ENCODE measurements at regions not wholly inside any gene's neighbourhood (a gene's known extent, or its start where the extent isn't known, plus 50 kb on each side); places are given as distances from the start of the nearest gene placed in this dataset.

DNA sequence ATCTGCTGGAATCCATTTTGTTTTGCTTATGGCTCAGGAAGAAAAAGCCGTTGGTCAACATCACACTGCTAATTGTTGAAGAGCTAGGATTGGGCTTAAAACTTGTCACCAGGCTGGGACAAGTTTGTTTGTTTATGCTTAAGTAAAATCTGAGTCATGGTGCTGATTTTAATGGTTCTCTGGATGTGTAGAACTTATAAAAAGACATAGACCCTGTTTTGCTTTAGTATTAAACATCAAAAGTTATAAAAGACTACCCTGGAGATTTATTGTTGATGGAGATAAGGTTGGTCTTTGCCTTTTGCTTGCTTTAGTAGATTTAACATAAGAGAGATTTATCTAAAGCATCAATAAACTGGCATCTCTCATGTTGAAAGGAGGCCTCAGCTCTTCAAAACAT, 348.2 kb upstream of the GOLIM4 start:
- H3K9me3 Mint-ChIP-seq = no peaks in the 10 kb centered on the region

More for the DNA sequence above, 348.2 kb upstream of the GOLIM4 start:
- DNase-seq (ENCODE audit: low spot score) = no peak
- Histone ChIP-seq H3F3A (replicated peaks; ENCODE audit: low read depth) (no peaks in the 10 kb centered on the region), H3K36me3 (ENCODE audit: insufficient read depth) (no peaks in the 10 kb centered on the region), H3K4me1 (ENCODE audit: insufficient read depth) (peaks cover 7% of the 10 kb centered on the region; the same call in 1 of the 2 replicates), H3K27me3 (ENCODE audit: insufficient read depth) (no peaks in the 10 kb centered on the region), H3K9me2 (ENCODE audit: insufficient read depth) (no peaks in the 10 kb centered on the region), H3K4me3 (no peak overlapping the region), H3K79me2 (replicated peaks; ENCODE audit: insufficient read depth) (no peaks in the 10 kb centered on the region), H3K4me2 (no peak overlapping the region), H3K27ac (ENCODE audit: low read depth) (no peak overlapping the region), H4K20me1 (replicated peaks; ENCODE audit: insufficient read depth) (no peaks in the 10 kb centered on the region), H2AFZ (no peak overlapping the region)
- H3K4me3 Mint-ChIP-seq = no peak overlapping the region
- no peaks in the 10 kb centered on the region for H3K4me1 Mint-ChIP-seq
- no peaks in the 10 kb centered on the region for H3K36me3 Mint-ChIP-seq (ENCODE audit: low read depth)
- H3K27ac Mint-ChIP-seq = no peak overlapping the region
- no peak for ATAC-seq
- TF ChIP-seq POLR2AphosphoS5 (IDR thresholded peaks at IDR 0.05; ENCODE audit: low read depth) (no peak), EZH2 (IDR thresholded peaks at IDR 0.05; ENCODE audit: low read depth, unreplicated experiment) (no peak), ZNF331 (CRISPR knock-in tag; IDR thresholded peaks at IDR 0.05; ENCODE audit: low read depth) (no peak), ETS1 (IDR thresholded peaks at IDR 0.05) (no peak), CREB1 (CRISPR knock-in tag; IDR thresholded peaks at IDR 0.05; ENCODE audit: low read depth) (no peak), NANOG (IDR thresholded peaks at IDR 0.05; ENCODE audit: borderline replicate concordance) (no peak), ZNF114 (CRISPR knock-in tag; IDR thresholded peaks at IDR 0.05) (no peak), JUNB (IDR thresholded peaks at IDR 0.05; ENCODE audit: unreplicated experiment) (no peak), STAT1 (IDR thresholded peaks at IDR 0.05; ENCODE audit: unreplicated experiment) (no peak)
- TF ChIP-seq, protein P1, sequence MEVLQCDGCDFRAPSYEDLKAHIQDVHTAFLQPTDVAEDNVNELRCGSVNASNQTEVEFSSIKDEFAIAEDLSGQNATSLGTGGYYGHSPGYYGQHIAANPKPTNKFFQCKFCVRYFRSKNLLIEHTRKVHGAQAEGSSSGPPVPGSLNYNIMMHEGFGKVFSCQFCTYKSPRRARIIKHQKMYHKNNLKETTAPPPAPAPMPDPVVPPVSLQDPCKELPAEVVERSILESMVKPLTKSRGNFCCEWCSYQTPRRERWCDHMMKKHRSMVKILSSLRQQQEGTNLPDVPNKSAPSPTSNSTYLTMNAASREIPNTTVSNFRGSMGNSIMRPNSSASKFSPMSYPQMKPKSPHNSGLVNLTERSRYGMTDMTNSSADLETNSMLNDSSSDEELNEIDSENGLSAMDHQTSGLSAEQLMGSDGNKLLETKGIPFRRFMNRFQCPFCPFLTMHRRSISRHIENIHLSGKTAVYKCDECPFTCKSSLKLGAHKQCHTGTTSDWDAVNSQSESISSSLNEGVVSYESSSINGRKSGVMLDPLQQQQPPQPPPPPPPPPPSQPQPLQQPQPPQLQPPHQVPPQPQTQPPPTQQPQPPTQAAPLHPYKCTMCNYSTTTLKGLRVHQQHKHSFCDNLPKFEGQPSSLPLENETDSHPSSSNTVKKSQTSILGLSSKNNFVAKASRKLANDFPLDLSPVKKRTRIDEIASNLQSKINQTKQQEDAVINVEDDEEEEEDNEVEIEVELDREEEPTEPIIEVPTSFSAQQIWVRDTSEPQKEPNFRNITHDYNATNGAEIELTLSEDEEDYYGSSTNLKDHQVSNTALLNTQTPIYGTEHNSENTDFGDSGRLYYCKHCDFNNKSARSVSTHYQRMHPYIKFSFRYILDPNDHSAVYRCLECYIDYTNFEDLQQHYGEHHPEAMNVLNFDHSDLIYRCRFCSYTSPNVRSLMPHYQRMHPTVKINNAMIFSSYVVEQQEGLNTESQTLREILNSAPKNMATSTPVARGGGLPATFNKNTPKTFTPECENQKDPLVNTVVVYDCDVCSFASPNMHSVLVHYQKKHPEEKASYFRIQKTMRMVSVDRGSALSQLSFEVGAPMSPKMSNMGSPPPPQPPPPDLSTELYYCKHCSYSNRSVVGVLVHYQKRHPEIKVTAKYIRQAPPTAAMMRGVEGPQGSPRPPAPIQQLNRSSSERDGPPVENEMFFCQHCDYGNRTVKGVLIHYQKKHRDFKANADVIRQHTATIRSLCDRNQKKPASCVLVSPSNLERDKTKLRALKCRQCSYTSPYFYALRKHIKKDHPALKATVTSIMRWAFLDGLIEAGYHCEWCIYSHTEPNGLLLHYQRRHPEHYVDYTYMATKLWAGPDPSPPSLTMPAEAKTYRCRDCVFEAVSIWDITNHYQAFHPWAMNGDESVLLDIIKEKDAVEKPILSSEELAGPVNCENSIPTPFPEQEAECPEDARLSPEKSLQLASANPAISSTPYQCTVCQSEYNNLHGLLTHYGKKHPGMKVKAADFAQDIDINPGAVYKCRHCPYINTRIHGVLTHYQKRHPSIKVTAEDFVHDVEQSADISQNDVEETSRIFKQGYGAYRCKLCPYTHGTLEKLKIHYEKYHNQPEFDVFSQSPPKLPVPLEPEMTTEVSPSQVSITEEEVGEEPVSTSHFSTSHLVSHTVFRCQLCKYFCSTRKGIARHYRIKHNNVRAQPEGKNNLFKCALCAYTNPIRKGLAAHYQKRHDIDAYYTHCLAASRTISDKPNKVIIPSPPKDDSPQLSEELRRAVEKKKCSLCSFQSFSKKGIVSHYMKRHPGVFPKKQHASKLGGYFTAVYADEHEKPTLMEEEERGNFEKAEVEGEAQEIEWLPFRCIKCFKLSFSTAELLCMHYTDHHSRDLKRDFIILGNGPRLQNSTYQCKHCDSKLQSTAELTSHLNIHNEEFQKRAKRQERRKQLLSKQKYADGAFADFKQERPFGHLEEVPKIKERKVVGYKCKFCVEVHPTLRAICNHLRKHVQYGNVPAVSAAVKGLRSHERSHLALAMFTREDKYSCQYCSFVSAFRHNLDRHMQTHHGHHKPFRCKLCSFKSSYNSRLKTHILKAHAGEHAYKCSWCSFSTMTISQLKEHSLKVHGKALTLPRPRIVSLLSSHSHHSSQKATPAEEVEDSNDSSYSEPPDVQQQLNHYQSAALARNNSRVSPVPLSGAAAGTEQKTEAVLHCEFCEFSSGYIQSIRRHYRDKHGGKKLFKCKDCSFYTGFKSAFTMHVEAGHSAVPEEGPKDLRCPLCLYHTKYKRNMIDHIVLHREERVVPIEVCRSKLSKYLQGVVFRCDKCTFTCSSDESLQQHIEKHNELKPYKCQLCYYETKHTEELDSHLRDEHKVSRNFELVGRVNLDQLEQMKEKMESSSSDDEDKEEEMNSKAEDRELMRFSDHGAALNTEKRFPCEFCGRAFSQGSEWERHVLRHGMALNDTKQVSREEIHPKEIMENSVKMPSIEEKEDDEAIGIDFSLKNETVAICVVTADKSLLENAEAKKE (CRISPR knock-in tag; IDR thresholded peaks at IDR 0.05) = no peak
- TF ChIP-seq, protein P2, sequence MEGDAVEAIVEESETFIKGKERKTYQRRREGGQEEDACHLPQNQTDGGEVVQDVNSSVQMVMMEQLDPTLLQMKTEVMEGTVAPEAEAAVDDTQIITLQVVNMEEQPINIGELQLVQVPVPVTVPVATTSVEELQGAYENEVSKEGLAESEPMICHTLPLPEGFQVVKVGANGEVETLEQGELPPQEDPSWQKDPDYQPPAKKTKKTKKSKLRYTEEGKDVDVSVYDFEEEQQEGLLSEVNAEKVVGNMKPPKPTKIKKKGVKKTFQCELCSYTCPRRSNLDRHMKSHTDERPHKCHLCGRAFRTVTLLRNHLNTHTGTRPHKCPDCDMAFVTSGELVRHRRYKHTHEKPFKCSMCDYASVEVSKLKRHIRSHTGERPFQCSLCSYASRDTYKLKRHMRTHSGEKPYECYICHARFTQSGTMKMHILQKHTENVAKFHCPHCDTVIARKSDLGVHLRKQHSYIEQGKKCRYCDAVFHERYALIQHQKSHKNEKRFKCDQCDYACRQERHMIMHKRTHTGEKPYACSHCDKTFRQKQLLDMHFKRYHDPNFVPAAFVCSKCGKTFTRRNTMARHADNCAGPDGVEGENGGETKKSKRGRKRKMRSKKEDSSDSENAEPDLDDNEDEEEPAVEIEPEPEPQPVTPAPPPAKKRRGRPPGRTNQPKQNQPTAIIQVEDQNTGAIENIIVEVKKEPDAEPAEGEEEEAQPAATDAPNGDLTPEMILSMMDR (conservative IDR thresholded peaks at IDR 0.05; ENCODE audit: low read depth in 2 of 2) = no peak
- TF ChIP-seq, protein P3, sequence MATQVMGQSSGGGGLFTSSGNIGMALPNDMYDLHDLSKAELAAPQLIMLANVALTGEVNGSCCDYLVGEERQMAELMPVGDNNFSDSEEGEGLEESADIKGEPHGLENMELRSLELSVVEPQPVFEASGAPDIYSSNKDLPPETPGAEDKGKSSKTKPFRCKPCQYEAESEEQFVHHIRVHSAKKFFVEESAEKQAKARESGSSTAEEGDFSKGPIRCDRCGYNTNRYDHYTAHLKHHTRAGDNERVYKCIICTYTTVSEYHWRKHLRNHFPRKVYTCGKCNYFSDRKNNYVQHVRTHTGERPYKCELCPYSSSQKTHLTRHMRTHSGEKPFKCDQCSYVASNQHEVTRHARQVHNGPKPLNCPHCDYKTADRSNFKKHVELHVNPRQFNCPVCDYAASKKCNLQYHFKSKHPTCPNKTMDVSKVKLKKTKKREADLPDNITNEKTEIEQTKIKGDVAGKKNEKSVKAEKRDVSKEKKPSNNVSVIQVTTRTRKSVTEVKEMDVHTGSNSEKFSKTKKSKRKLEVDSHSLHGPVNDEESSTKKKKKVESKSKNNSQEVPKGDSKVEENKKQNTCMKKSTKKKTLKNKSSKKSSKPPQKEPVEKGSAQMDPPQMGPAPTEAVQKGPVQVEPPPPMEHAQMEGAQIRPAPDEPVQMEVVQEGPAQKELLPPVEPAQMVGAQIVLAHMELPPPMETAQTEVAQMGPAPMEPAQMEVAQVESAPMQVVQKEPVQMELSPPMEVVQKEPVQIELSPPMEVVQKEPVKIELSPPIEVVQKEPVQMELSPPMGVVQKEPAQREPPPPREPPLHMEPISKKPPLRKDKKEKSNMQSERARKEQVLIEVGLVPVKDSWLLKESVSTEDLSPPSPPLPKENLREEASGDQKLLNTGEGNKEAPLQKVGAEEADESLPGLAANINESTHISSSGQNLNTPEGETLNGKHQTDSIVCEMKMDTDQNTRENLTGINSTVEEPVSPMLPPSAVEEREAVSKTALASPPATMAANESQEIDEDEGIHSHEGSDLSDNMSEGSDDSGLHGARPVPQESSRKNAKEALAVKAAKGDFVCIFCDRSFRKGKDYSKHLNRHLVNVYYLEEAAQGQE (IDR thresholded peaks at IDR 0.05; ENCODE audit: unreplicated experiment) = no peak
- no peaks in the 10 kb centered on the region for H3K27me3 Mint-ChIP-seq (ENCODE audit: insufficient read depth, low read depth, poor library complexity)

Measured in GM23338 (cell line).